Activated naive CD8-positive, alpha-beta T cell treated with anti-CD3 and anti-CD28 coated beads, Interleukin-2, amount 50 U/mL, for 24 hours (primary cell): ENCODE measurements at regions not wholly inside any gene's neighbourhood (a gene's known extent, or its start where the extent isn't known, plus 50 kb on each side); places are given as distances from the start of the nearest gene placed in this dataset.
"Not testable (repeated sequence)": the region's sequence is repeated elsewhere in the genome, so short reads cannot be mapped to it uniquely, and the experiment has no call there.

ENCODE experiments used
- ATAC-seq: fragments of 150-1000 bp; cut with Tn5 transposase; one replicate; pipeline ENCODE4 v1.10.0; 2021
- DNase-seq: peaks from one replicate; pipeline ENCODE4 v3.0.0; 2021
- H3K27ac Mint-ChIP-seq: one replicate; pipeline ENCODE4 v1.8.0; 2021; ENCODE audit warnings: mild to moderate bottlenecking, mixed read lengths
- H3K27me3 Mint-ChIP-seq: one replicate; pipeline ENCODE4 v1.8.0; 2021; ENCODE audit warnings: mixed read lengths
- H3K36me3 Mint-ChIP-seq: one replicate; pipeline ENCODE4 v1.8.0; 2021; ENCODE audit warnings: low read depth, mixed read lengths
- H3K4me1 Mint-ChIP-seq: one replicate; pipeline ENCODE4 v1.8.0; 2021; ENCODE audit warnings: mixed read lengths
- H3K4me3 Mint-ChIP-seq: one replicate; pipeline ENCODE4 v1.8.0; 2021; ENCODE audit warnings: mild to moderate bottlenecking, moderate library complexity, mixed read lengths
- H3K9me3 Mint-ChIP-seq: one replicate; pipeline ENCODE4 v1.8.0; 2021; ENCODE audit warnings: mixed read lengths

GRCh38 chr4:180993244-180993836 lies 1249.9 kb upstream of the TENM3 start:
- no peak for ATAC-seq
- no peak for DNase-seq
- no peak overlapping the region for H3K27ac Mint-ChIP-seq

DNA sequence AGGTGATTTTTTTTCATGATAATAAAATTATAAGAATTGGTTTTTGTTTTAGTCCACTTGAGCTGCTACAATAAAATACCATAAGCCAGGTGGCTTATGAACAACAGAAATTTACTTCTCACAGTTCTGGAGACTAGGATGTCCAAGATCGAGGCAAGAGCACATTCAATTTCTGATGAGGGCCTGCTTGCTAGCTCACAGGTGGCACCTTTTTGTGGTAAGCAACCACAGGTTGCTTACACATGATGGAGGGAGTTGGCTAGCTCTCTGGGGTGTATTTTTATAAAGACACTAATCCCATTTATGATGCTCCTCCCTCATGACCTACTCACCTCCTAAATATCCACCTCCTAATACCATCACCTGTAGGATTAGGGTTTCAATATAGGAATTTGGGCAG lies 1248.5 kb upstream of the TENM3 start:
- Mint-ChIP-seq H3K27ac (no peak overlapping the region), H3K9me3 (peaks cover 6% of the 10 kb centered on the region), H3K27me3 (no peaks in the 10 kb centered on the region), H3K36me3 (no peaks in the 10 kb centered on the region), H3K4me3 (no peak overlapping the region), H3K4me1 (no peaks in the 10 kb centered on the region)
- DNase-seq (no peak), ATAC-seq (no peak)

More at GRCh38 chr4:180993244-180993836, 1249.9 kb upstream of the TENM3 start:
- no peak overlapping the region for H3K4me3 Mint-ChIP-seq
- no peaks in the 10 kb centered on the region for H3K27me3 Mint-ChIP-seq
- H3K36me3 Mint-ChIP-seq, result no peaks in the 10 kb centered on the region
- peaks cover 6% of the 10 kb centered on the region for H3K9me3 Mint-ChIP-seq
- H3K4me1 Mint-ChIP-seq, result no peaks in the 10 kb centered on the region

DNA sequence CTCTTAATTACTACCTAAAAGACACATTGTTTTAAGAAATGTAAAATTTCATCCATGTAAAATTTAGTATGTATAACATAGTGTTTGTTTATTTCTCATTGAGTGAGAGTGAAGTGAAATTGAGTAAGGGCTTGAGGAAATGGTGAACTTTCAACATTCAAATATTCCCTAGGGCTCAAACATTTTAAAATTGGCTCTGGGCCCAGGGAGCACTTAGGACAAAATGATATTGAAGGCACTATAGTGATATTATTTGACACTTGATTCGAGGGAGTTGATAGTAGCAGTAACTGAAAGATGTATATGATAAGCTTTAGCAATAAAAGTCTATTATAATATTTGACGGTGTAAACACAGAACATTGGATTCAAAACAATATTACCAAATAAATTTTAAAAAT lies 1244.0 kb upstream of the TENM3 start:
- Mint-ChIP-seq H3K36me3 (no peaks in the 10 kb centered on the region), H3K4me1 (no peaks in the 10 kb centered on the region), H3K27me3 (no peaks in the 10 kb centered on the region), H3K27ac (no peak overlapping the region), H3K9me3 (peaks cover 17% of the 10 kb centered on the region), H3K4me3 (no peak overlapping the region)
- ATAC-seq (no peak), DNase-seq (no peak)

GRCh38 chr4:181004056-181004455 lies 1239.1 kb upstream of the TENM3 start:
- Mint-ChIP-seq H3K27me3 (no peaks in the 10 kb centered on the region), H3K4me1 (no peaks in the 10 kb centered on the region), H3K27ac (no peak overlapping the region), H3K4me3 (no peak overlapping the region), H3K9me3 (peaks cover 15% of the 10 kb centered on the region), H3K36me3 (no peaks in the 10 kb centered on the region)
- DNase-seq (no peak), ATAC-seq (no peak)

- DNase-seq, result no peak
- Mint-ChIP-seq H3K27me3 (no peaks in the 10 kb centered on the region), H3K9me3 (peaks cover 23% of the 10 kb centered on the region), H3K4me3 (no peak overlapping the region), H3K4me1 (no peaks in the 10 kb centered on the region), H3K36me3 (no peaks in the 10 kb centered on the region), H3K27ac (no peak overlapping the region)
- ATAC-seq, result no peak
Observed at GRCh38 chr4:181006499-181007260, 1236.5 kb upstream of the TENM3 start.

DNA sequence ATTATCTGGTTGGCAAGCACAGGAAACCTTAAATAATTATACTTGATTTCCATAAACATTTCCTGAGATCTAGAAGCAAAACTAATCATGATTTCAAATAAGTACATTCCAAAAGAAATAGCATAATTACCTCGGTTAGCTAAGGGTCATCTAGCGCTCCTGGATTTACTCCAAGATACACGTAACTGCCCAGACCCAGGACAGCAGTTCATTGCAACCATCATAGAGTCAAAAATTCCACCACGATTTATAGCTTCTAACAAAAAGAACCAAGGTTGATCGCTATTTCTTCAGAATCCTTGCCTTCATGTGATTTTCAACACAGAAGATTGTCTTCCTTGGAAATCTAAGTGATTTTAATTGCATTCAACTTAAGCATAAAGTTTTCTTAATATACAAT lies 1235.5 kb upstream of the TENM3 start:
- Mint-ChIP-seq H3K4me1 (no peaks in the 10 kb centered on the region), H3K27ac (no peak overlapping the region), H3K36me3 (no peaks in the 10 kb centered on the region), H3K27me3 (no peaks in the 10 kb centered on the region), H3K9me3 (peaks cover 16% of the 10 kb centered on the region), H3K4me3 (no peak overlapping the region)
- no peak for DNase-seq
- ATAC-seq, result no peak

- Mint-ChIP-seq H3K27me3 (no peaks in the 10 kb centered on the region), H3K4me1 (no peaks in the 10 kb centered on the region), H3K4me3 (no peak overlapping the region), H3K36me3 (no peaks in the 10 kb centered on the region), H3K9me3 (peaks cover 18% of the 10 kb centered on the region), H3K27ac (no peak overlapping the region)
- no peak for DNase-seq
- no peak for ATAC-seq
Observed at GRCh38 chr4:181008164-181008563, 1235.0 kb upstream of the TENM3 start.

GRCh38 chr4:181013162-181013561 lies 1230.0 kb upstream of the TENM3 start:
- Mint-ChIP-seq H3K27me3 (no peaks in the 10 kb centered on the region), H3K4me3 (no peak overlapping the region), H3K27ac (no peak overlapping the region), H3K4me1 (no peaks in the 10 kb centered on the region), H3K36me3 (no peaks in the 10 kb centered on the region), H3K9me3 (peaks cover 25% of the 10 kb centered on the region)
- no peak for DNase-seq
- ATAC-seq, result no peak

DNA sequence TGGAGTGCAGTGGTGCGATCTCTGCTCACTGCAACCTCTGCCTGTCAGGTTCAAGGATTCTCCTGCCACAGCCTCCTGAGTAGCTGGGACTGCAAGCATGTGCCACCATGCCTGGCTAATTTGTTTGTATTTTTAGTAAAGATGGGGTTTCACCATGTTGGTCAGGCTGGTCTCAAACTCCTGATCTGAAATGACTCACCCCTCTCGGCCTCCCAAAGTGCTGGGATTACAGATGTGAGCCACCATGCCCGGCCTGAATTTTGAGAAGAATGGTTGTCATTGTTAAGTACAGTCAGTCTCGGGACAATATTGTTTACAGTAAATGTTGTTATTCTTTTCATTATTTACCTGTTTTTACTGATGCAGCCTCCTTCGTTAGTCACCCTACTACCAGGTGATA lies 1226.2 kb upstream of the TENM3 start:
- Mint-ChIP-seq H3K36me3 (no peaks in the 10 kb centered on the region), H3K27ac (no peak overlapping the region), H3K27me3 (no peaks in the 10 kb centered on the region), H3K4me3 (no peak overlapping the region), H3K9me3 (peaks cover 24% of the 10 kb centered on the region), H3K4me1 (no peaks in the 10 kb centered on the region)
- no peak for ATAC-seq
- no peak for DNase-seq

DNA sequence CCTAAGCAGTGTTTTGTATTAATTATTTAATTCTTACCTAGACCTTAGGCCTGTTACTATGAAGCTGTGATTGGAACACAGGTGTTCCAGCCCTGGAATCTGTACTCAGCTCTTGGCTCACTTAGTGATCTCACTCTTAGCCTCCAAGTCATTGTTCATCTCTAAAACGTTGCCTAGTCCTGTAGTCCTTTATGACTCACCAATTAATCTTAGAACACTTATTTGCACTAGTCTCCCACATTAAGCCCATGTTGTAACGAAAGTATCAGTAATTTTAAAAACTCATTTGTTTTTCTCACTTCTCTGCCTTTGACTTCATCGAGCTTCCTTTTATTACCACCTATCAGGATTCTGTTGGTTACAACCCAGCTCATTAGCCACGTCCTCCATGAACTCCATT lies 1224.7 kb upstream of the TENM3 start:
- ATAC-seq (no peak), DNase-seq (no peak)
- no peaks in the 10 kb centered on the region for H3K36me3 Mint-ChIP-seq
- no peaks in the 10 kb centered on the region for H3K4me1 Mint-ChIP-seq
- H3K4me3 Mint-ChIP-seq, result no peak overlapping the region
- no peak overlapping the region for H3K27ac Mint-ChIP-seq
- no peaks in the 10 kb centered on the region for H3K27me3 Mint-ChIP-seq
- peaks cover 18% of the 10 kb centered on the region for H3K9me3 Mint-ChIP-seq

GRCh38 chr4:181018913-181019312 lies 1224.3 kb upstream of the TENM3 start:
- no peaks in the 10 kb centered on the region for H3K4me1 Mint-ChIP-seq
- no peak overlapping the region for H3K4me3 Mint-ChIP-seq
- H3K9me3 Mint-ChIP-seq, result peaks cover 14% of the 10 kb centered on the region
- no peaks in the 10 kb centered on the region for H3K27me3 Mint-ChIP-seq
- DNase-seq, result no peak
- H3K36me3 Mint-ChIP-seq, result no peaks in the 10 kb centered on the region
- no peak for ATAC-seq
- H3K27ac Mint-ChIP-seq, result no peak overlapping the region

GRCh38 chr4:181020456-181020855 lies 1222.7 kb upstream of the TENM3 start:
- no peak for ATAC-seq
- peaks cover 2% of the 10 kb centered on the region for H3K36me3 Mint-ChIP-seq
- no peaks in the 10 kb centered on the region for H3K4me1 Mint-ChIP-seq

GRCh38 chr4:181021213-181021612 lies 1222.0 kb upstream of the TENM3 start:
- Mint-ChIP-seq H3K4me1 (no peaks in the 10 kb centered on the region), H3K36me3 (peaks cover 2% of the 10 kb centered on the region), H3K27ac (no peak overlapping the region), H3K27me3 (no peaks in the 10 kb centered on the region), H3K4me3 (no peak overlapping the region), H3K9me3 (peaks cover 16% of the 10 kb centered on the region)
- DNase-seq (no peak), ATAC-seq (no peak)

More at GRCh38 chr4:181020456-181020855, 1222.7 kb upstream of the TENM3 start:
- no peak for DNase-seq
- H3K9me3 Mint-ChIP-seq, result peaks cover 16% of the 10 kb centered on the region
- H3K27me3 Mint-ChIP-seq, result no peaks in the 10 kb centered on the region
- no peak overlapping the region for H3K4me3 Mint-ChIP-seq
- H3K27ac Mint-ChIP-seq, result no peak overlapping the region

DNA sequence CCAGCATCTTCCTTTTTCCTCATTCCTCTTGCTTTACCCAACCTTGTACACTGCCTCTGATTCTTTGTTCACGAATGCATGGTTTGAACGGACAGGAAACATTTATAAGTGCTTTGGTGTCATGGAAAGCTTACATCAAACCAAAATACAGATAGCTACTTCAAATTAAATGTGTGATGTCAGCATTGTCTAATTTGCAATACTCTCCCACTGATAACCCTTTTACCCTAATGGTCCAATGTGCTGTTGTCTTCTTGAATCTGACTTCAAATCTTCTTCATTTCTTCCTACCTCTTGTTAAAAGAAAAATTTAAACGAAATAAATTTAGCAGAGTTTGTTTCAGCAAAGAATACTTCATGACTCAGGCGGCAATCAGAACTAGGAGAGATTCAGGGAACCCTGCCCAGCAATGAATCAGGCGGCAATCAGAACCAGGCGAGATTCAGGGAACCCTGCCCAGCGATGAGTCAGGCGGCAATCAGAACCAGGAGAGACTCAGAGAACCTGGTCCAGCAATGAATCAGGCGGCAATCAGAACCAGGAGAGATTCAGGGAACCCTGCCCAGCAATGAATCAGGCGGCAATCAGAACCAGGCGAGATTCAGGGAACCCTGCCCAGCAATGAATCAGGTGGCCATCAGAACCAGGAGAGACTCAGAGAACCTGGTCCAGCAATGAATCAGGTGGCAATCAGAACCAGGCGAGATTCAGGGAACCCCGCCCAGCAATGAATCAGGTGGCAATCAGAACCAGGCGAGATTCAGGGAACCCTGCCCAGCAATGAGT lies 1212.9 kb upstream of the TENM3 start:
- not testable (repeated sequence) for H3K36me3 Mint-ChIP-seq, ATAC-seq, H3K4me3 Mint-ChIP-seq, H3K27ac Mint-ChIP-seq, H3K4me1 Mint-ChIP-seq, H3K27me3 Mint-ChIP-seq, DNase-seq
- peaks cover 18% of the 10 kb centered on the region for H3K9me3 Mint-ChIP-seq

- H3K27me3 Mint-ChIP-seq, result no peaks in the 10 kb centered on the region
- H3K27ac Mint-ChIP-seq, result no peak overlapping the region
- no peak for DNase-seq
- peaks cover 18% of the 10 kb centered on the region for H3K9me3 Mint-ChIP-seq
- no peak overlapping the region for H3K4me3 Mint-ChIP-seq
- H3K4me1 Mint-ChIP-seq, result no peaks in the 10 kb centered on the region
- H3K36me3 Mint-ChIP-seq, result no peaks in the 10 kb centered on the region
- ATAC-seq, result no peak
Observed at GRCh38 chr4:181030961-181031360, 1212.2 kb upstream of the TENM3 start.
